Neural cell (in vitro differentiated cells): ENCODE measurements at regions not wholly inside any gene's neighbourhood (a gene's known extent, or its start where the extent isn't known, plus 50 kb on each side); places are given as distances from the start of the nearest gene placed in this dataset.
"Not testable (repeated sequence)": the region's sequence is repeated elsewhere in the genome, so short reads cannot be mapped to it uniquely, and the experiment has no call there.

ENCODE experiments used
- H2AFZ ChIP-seq: fragments of 200-600, 300-800 bp; sonication (generic), shearing (Covaris generic); 2 replicates; pipeline ENCODE4 v1.6.0; 2014; ENCODE audit warnings: low read depth, mild to moderate bottlenecking, antibody characterized with exemption, low read length, moderate library complexity
- H3F3A ChIP-seq: fragments of 200-600 bp; shearing (Covaris generic); 2 replicates; pipeline ENCODE4 v1.6.1; 2016; ENCODE audit warnings: mild to moderate bottlenecking, moderate library complexity, mixed read lengths, antibody characterized with exemption, low read length; ENCODE audit not compliant: insufficient read depth, poor library complexity, severe bottlenecking
- H3K27ac ChIP-seq: fragments of 200-600, 300-800 bp; sonication (generic), shearing (Covaris generic); 2 replicates; pipeline ENCODE4 v1.5.1; 2014; ENCODE audit warnings: mild to moderate bottlenecking, low read length, moderate library complexity
- H3K27me3 ChIP-seq: fragments of 300-800, 200-600 bp; sonication (generic), shearing (Covaris generic); 2 replicates; pipeline ENCODE4 v1.6.0; 2014; ENCODE audit warnings: mild to moderate bottlenecking, low read depth, low read length, moderate library complexity; ENCODE audit not compliant: insufficient read depth
- H3K36me3 ChIP-seq: fragments of 300-800, 200-600 bp; sonication (generic), shearing (Covaris generic); 2 replicates; pipeline ENCODE4 v1.5.1; 2014; ENCODE audit warnings: mild to moderate bottlenecking, antibody characterized with exemption, low read length, moderate library complexity; ENCODE audit not compliant: insufficient read depth
- H3K4me2 ChIP-seq: fragments of 300-800, 200-600 bp; sonication (generic), shearing (Covaris generic); 2 replicates; pipeline ENCODE4 v1.6.0; 2014; ENCODE audit warnings: mild to moderate bottlenecking, low read length
- H3K4me3 ChIP-seq: fragments of 300-800, 200-600 bp; sonication (generic), shearing (Covaris generic); 2 replicates; pipeline ENCODE4 v1.5.1; 2014; ENCODE audit warnings: mild to moderate bottlenecking, low read length, moderate library complexity
- H3K79me2 ChIP-seq: fragments of 200-600 bp; shearing (Covaris generic); replicated peaks from 2 replicates; pipeline ENCODE4 v1.6.0; 2014; ENCODE audit warnings: mild to moderate bottlenecking, low read length, moderate library complexity; ENCODE audit not compliant: insufficient read depth
- H3K9ac ChIP-seq: fragments of 300-800, 200-600 bp; sonication (generic), shearing (Covaris generic); 2 replicates; pipeline ENCODE4 v1.6.1; 2016; ENCODE audit warnings: mild to moderate bottlenecking, low read length, mixed read lengths
- H3K9me2 ChIP-seq: fragments of 200-600 bp; shearing (Covaris generic); 2 replicates; pipeline ENCODE4 v1.6.1; 2016; ENCODE audit warnings: mild to moderate bottlenecking, low read length, mixed read lengths; ENCODE audit not compliant: insufficient read depth
- H3K9me3 ChIP-seq: fragments of 200-600, 300-800 bp; sonication (generic), shearing (Covaris generic); 2 replicates; pipeline ENCODE4 v1.6.1; 2016; ENCODE audit warnings: mild to moderate bottlenecking, mixed run types, low read length, moderate library complexity, mixed read lengths
- H4K20me1 ChIP-seq: fragments of 200-600 bp; shearing (Covaris generic); 2 replicates; pipeline ENCODE4 v1.6.1; 2016; ENCODE audit warnings: mild to moderate bottlenecking, mixed run types; ENCODE audit not compliant: insufficient read depth
- CTCF ChIP-seq: fragments of 450-650 bp; IDR thresholded peaks from 2 replicates; pipeline ENCODE4 v1.5.1; 2014; ENCODE audit warnings: antibody characterized with exemption, mild to moderate bottlenecking, moderate library complexity; ENCODE audit not compliant: poor library complexity, severe bottlenecking

- H3K27ac ChIP-seq, H3F3A ChIP-seq, H3K9me2 ChIP-seq, H3K27me3 ChIP-seq, H3K4me3 ChIP-seq, H2AFZ ChIP-seq, H4K20me1 ChIP-seq, H3K4me2 ChIP-seq, H3K9ac ChIP-seq, H3K79me2 ChIP-seq, H3K9me3 ChIP-seq, H3K36me3 ChIP-seq: not testable (repeated sequence)
These were observed 64.7 kb upstream of the MUC20 start for GRCh38 chr3:195656091-195656490.

GRCh38 chr3:195654746-195655145 lies 66.0 kb upstream of the MUC20 start:
- not testable (repeated sequence) for H3K27ac ChIP-seq, H3K9ac ChIP-seq, H3K27me3 ChIP-seq, H3F3A ChIP-seq, H3K4me3 ChIP-seq, H3K4me2 ChIP-seq, H3K9me3 ChIP-seq, H2AFZ ChIP-seq, H4K20me1 ChIP-seq, H3K36me3 ChIP-seq, H3K79me2 ChIP-seq, H3K9me2 ChIP-seq

- H4K20me1 ChIP-seq, H3K27me3 ChIP-seq, H3K79me2 ChIP-seq, H3K9ac ChIP-seq, H3K36me3 ChIP-seq, H3F3A ChIP-seq, H3K4me2 ChIP-seq, H3K9me3 ChIP-seq, H3K27ac ChIP-seq, H3K9me2 ChIP-seq, H3K4me3 ChIP-seq, H2AFZ ChIP-seq: not testable (repeated sequence)
These were observed 66.6 kb upstream of the MUC20 start for GRCh38 chr3:195654138-195654537.

- not testable (repeated sequence) for H3K9ac ChIP-seq, H2AFZ ChIP-seq, H3K79me2 ChIP-seq, H4K20me1 ChIP-seq, H3K36me3 ChIP-seq, H3F3A ChIP-seq, H3K4me2 ChIP-seq, H3K27me3 ChIP-seq, H3K4me3 ChIP-seq, H3K9me2 ChIP-seq, H3K9me3 ChIP-seq, H3K27ac ChIP-seq
- TF ChIP-seq CTCF: peak; percentile 21
These were observed 67.1 kb upstream of the MUC20 start for GRCh38 chr3:195653641-195654040.

- H3F3A ChIP-seq, H3K36me3 ChIP-seq, H3K4me2 ChIP-seq, H4K20me1 ChIP-seq, H2AFZ ChIP-seq, H3K79me2 ChIP-seq, H3K4me3 ChIP-seq, H3K9ac ChIP-seq, H3K9me2 ChIP-seq, H3K27ac ChIP-seq, H3K27me3 ChIP-seq, H3K9me3 ChIP-seq: not testable (repeated sequence)
These were observed 64.4 kb upstream of the APOD start for GRCh38 chr3:195647912-195648702.

GRCh38 chr3:195645872-195646271 lies 62.1 kb upstream of the APOD start:
- H3K9me3 ChIP-seq, H3K27ac ChIP-seq, H3K4me3 ChIP-seq, H3K4me2 ChIP-seq, H3F3A ChIP-seq, H3K36me3 ChIP-seq, H2AFZ ChIP-seq, H4K20me1 ChIP-seq, H3K9me2 ChIP-seq, H3K79me2 ChIP-seq, H3K27me3 ChIP-seq, H3K9ac ChIP-seq: not testable (repeated sequence)

- H3K27me3 ChIP-seq, H3K4me2 ChIP-seq, H3K36me3 ChIP-seq, H3K79me2 ChIP-seq, H4K20me1 ChIP-seq, H3K9ac ChIP-seq, H3K9me3 ChIP-seq, H3K4me3 ChIP-seq, H3F3A ChIP-seq, H3K27ac ChIP-seq, H3K9me2 ChIP-seq, H2AFZ ChIP-seq: not testable (repeated sequence)
These were observed 59.5 kb upstream of the APOD start for GRCh38 chr3:195643245-195643644.
